ENCODE measurements at regions not wholly inside any gene's neighbourhood (a gene's known extent, or its start where the extent isn't known, plus 50 kb on each side); places are given as distances from the start of the nearest gene placed in this dataset.

GRCh38 chr3:174675406-174675805 is 183.7 kb upstream of the NAALADL2 start:
- Histone ChIP-seq H3K27me3 (ENCODE audit: insufficient read depth, low read length) (no peaks in the 10 kb centered on the region), H3K4me1 (ENCODE audit: insufficient read depth, low read length) (peaks cover 4% of the 10 kb centered on the region), H3K4me2 (ENCODE audit: insufficient read depth, low read length) (no peak overlapping the region), H3K4me3 (ENCODE audit: insufficient read depth, low read length) (no peak overlapping the region), H3K79me2 (ENCODE audit: insufficient read depth, low read length) (no peaks in the 10 kb centered on the region), H3K36me3 (ENCODE audit: insufficient read depth, low read length) (no peaks in the 10 kb centered on the region), H2AFZ (ENCODE audit: low read length) (no peak overlapping the region), H4K20me1 (ENCODE audit: insufficient read depth, low read length) (no peaks in the 10 kb centered on the region), H3K27ac (ENCODE audit: low read depth, low read length) (no peak overlapping the region), H3K9me3 (ENCODE audit: low read depth, low read length) (no peaks in the 10 kb centered on the region)
- DNase-seq (ENCODE audit: insufficient read length, low spot score, missing footprints): no peak
- no peak for TF ChIP-seq CTCF (IDR thresholded peaks at IDR 0.05; ENCODE audit: extremely low read depth, low read depth, low read length)

- no peak for TF ChIP-seq CTCF (IDR thresholded peaks at IDR 0.05; ENCODE audit: extremely low read depth, low read depth, low read length)
- DNase-seq (ENCODE audit: insufficient read length, low spot score, missing footprints): no peak
- Histone ChIP-seq H3K27me3 (ENCODE audit: insufficient read depth, low read length) (no peaks in the 10 kb centered on the region), H3K4me2 (ENCODE audit: insufficient read depth, low read length) (no peak overlapping the region), H2AFZ (ENCODE audit: low read length) (no peak overlapping the region), H3K9me3 (ENCODE audit: low read depth, low read length) (no peaks in the 10 kb centered on the region), H4K20me1 (ENCODE audit: insufficient read depth, low read length) (no peaks in the 10 kb centered on the region), H3K4me1 (ENCODE audit: insufficient read depth, low read length) (peaks cover 4% of the 10 kb centered on the region), H3K36me3 (ENCODE audit: insufficient read depth, low read length) (no peaks in the 10 kb centered on the region), H3K27ac (ENCODE audit: low read depth, low read length) (no peak overlapping the region), H3K79me2 (ENCODE audit: insufficient read depth, low read length) (no peaks in the 10 kb centered on the region), H3K4me3 (ENCODE audit: insufficient read depth, low read length) (no peak overlapping the region)
These were observed 177.3 kb upstream of the NAALADL2 start for GRCh38 chr3:174681784-174682183.

GRCh38 chr3:174685796-174686195 is 173.3 kb upstream of the NAALADL2 start:
- no peaks in the 10 kb centered on the region for H3K27me3 ChIP-seq (ENCODE audit: insufficient read depth, low read length)
- no peak overlapping the region for H3K27ac ChIP-seq (ENCODE audit: low read depth, low read length)
- no peak for TF ChIP-seq CTCF (IDR thresholded peaks at IDR 0.05; ENCODE audit: extremely low read depth, low read depth, low read length)
- H3K9me3 ChIP-seq (ENCODE audit: low read depth, low read length): no peaks in the 10 kb centered on the region
- H3K79me2 ChIP-seq (ENCODE audit: insufficient read depth, low read length): no peaks in the 10 kb centered on the region
- no peak overlapping the region for H3K4me3 ChIP-seq (ENCODE audit: insufficient read depth, low read length)
- no peaks in the 10 kb centered on the region for H3K36me3 ChIP-seq (ENCODE audit: insufficient read depth, low read length)
- no peak overlapping the region for H2AFZ ChIP-seq (ENCODE audit: low read length)
- no peak overlapping the region for H3K4me2 ChIP-seq (ENCODE audit: insufficient read depth, low read length)
- no peak for DNase-seq (ENCODE audit: insufficient read length, low spot score, missing footprints)
- no peaks in the 10 kb centered on the region for H3K4me1 ChIP-seq (ENCODE audit: insufficient read depth, low read length)
- H4K20me1 ChIP-seq (ENCODE audit: insufficient read depth, low read length): no peaks in the 10 kb centered on the region

GRCh38 chr3:174697310-174697709 is 161.8 kb upstream of the NAALADL2 start:
- no peak for DNase-seq (ENCODE audit: insufficient read length, low spot score, missing footprints)
- H3K79me2 ChIP-seq (ENCODE audit: insufficient read depth, low read length): no peaks in the 10 kb centered on the region
- no peaks in the 10 kb centered on the region for H3K27me3 ChIP-seq (ENCODE audit: insufficient read depth, low read length)
- H3K4me1 ChIP-seq (ENCODE audit: insufficient read depth, low read length): no peaks in the 10 kb centered on the region
- H3K9me3 ChIP-seq (ENCODE audit: low read depth, low read length): no peaks in the 10 kb centered on the region
- H3K27ac ChIP-seq (ENCODE audit: low read depth, low read length): no peak overlapping the region
- no peak overlapping the region for H2AFZ ChIP-seq (ENCODE audit: low read length)
- TF ChIP-seq CTCF (IDR thresholded peaks at IDR 0.05; ENCODE audit: extremely low read depth, low read depth, low read length): no peak
- H3K4me3 ChIP-seq (ENCODE audit: insufficient read depth, low read length): no peak overlapping the region
- no peak overlapping the region for H3K4me2 ChIP-seq (ENCODE audit: insufficient read depth, low read length)
- H3K36me3 ChIP-seq (ENCODE audit: insufficient read depth, low read length): no peaks in the 10 kb centered on the region
- H4K20me1 ChIP-seq (ENCODE audit: insufficient read depth, low read length): no peaks in the 10 kb centered on the region
